B cell (primary cell): ENCODE measurements at regions not wholly inside any gene's neighbourhood (a gene's known extent, or its start where the extent isn't known, plus 50 kb on each side); places are given as distances from the start of the nearest gene placed in this dataset.

Source experiments
- ATAC-seq: fragments of 200-7000 bp; cut with Tn5 transposase; one replicate; pipeline ENCODE4 v1.10.0; 2021; ENCODE audit warnings: low read depth, mild to moderate bottlenecking, moderate number of reproducible peaks, moderate library complexity
- CTCF ChIA-PET: fragments of 350-600 bp; sonication (Branson Sonifier 250); formaldehyde crosslinking; loops from one replicate; lab custom pipeline; 2021; ENCODE audit warnings: antibody characterized with exemption, inconsistent platforms; lab: Charles Lee
- POLR2A ChIA-PET: fragments of 350-600 bp; sonication (Branson Sonifier 250); formaldehyde crosslinking; loops from one replicate; lab custom pipeline; 2021; ENCODE audit warnings: antibody characterized with exemption; lab: Charles Lee
- DNase-seq: peaks from one replicate; pipeline ENCODE4 v3.0.0; 2013
- H2AFZ ChIP-seq: 2 replicates; pipeline ENCODE4 v1.6.1; 2012; ENCODE audit warnings: mild to moderate bottlenecking, low read depth, low read length; ENCODE audit not compliant: insufficient read depth, poor library complexity, severe bottlenecking
- H3K27ac ChIP-seq, 2 donors: 1 replicate in 1 of 2; 2 replicates in 1 of 2; pipeline ENCODE4 v1.5.1; 2012 to 2013; ENCODE audit warnings: low read length in 2 of 2, mild to moderate bottlenecking in 2 of 2, moderate library complexity in 1 of 2
- H3K27me3 ChIP-seq, 4 experiments: fragments of 200-600 bp in 1 of 4; sonication (generic) in 1 of 4; replicated peaks in 1 of 4; 1 replicate in 2 of 4; 2 replicates in 2 of 4; pipeline versions ENCODE4 v1.6.1 to v1.7.0; 2013 to 2016; ENCODE audit warnings: low read length in 3 of 4, mild to moderate bottlenecking in 2 of 4, mixed read lengths in 1 of 4, moderate library complexity in 1 of 4; ENCODE audit not compliant: insufficient read depth in 4 of 4, control insufficient read depth in 3 of 4; ENCODE audit errors: control extremely low read depth in 1 of 4
- H3K36me3 ChIP-seq, 2 experiments: replicated peaks in 1 of 2; 1 replicate in 1 of 2; 2 replicates in 1 of 2; pipeline versions ENCODE4 v1.6.1 to v1.7.1; 2013; ENCODE audit warnings: low read length in 1 of 2; ENCODE audit not compliant: insufficient read depth in 2 of 2, control insufficient read depth in 1 of 2; ENCODE audit errors: control extremely low read depth in 1 of 2, extremely low read depth in 1 of 2
- H3K4me1 ChIP-seq, 2 donors: fragments of 200-600 bp in 1 of 2; sonication (generic) in 1 of 2; 1 replicate in 1 of 2; 2 replicates in 1 of 2; pipeline versions ENCODE4 v1.5.1 to v1.6.1; 2013 to 2017; ENCODE audit warnings: low read length in 2 of 2; ENCODE audit not compliant: control insufficient read depth in 2 of 2, insufficient read depth in 2 of 2
- H3K4me2 ChIP-seq: replicated peaks from 2 replicates; pipeline ENCODE3; 2012; ENCODE audit warnings: mild to moderate bottlenecking, low read depth, low read length; ENCODE audit not compliant: poor library complexity, severe bottlenecking
- H3K4me3 ChIP-seq, 5 experiments: fragments of 200-600 bp in 1 of 5; sonication (generic) in 1 of 5; 1 replicate in 3 of 5; 2 replicates in 2 of 5; pipeline versions ENCODE4 v1.5.1 to v1.7.0; 2011 to 2016; ENCODE audit warnings: low read length in 4 of 5, mild to moderate bottlenecking in 4 of 5, low read depth in 2 of 5, control low read depth in 1 of 5, moderate library complexity in 1 of 5; ENCODE audit not compliant: insufficient read depth in 1 of 5; ENCODE audit errors: control extremely low read depth in 1 of 5, extremely low read depth in 1 of 5
- H3K79me2 ChIP-seq: fragments of 200-600 bp; sonication (generic); one replicate; pipeline ENCODE4 v1.6.0; 2016; ENCODE audit warnings: low read length; ENCODE audit not compliant: control insufficient read depth, insufficient read depth
- H3K9ac ChIP-seq: fragments of 200-600 bp; sonication (generic); 2 replicates; pipeline ENCODE4 v1.6.1; 2017; ENCODE audit warnings: mild to moderate bottlenecking, low read length, moderate library complexity
- H3K9me3 ChIP-seq, 3 donors: one replicate each; pipeline versions ENCODE4 v1.6.1 to v1.7.1; 2013; ENCODE audit warnings: low read length in 2 of 3; ENCODE audit not compliant: control insufficient read depth in 2 of 3, insufficient read depth in 1 of 3; ENCODE audit errors: control extremely low read depth in 1 of 3
- H4K20me1 ChIP-seq: 2 replicates; pipeline ENCODE4 v1.6.0; 2012; ENCODE audit warnings: mild to moderate bottlenecking, low read length; ENCODE audit not compliant: insufficient read depth, control insufficient read depth, poor library complexity, severe bottlenecking
- H3K27ac Mint-ChIP-seq: one replicate; pipeline ENCODE4 v1.8.0; 2021; ENCODE audit warnings: mixed read lengths
- H3K27me3 Mint-ChIP-seq: one replicate; pipeline ENCODE4 v1.8.0; 2021; ENCODE audit warnings: mixed read lengths
- H3K4me1 Mint-ChIP-seq: one replicate; pipeline ENCODE4 v1.8.0; 2021; ENCODE audit warnings: mixed read lengths
- H3K4me3 Mint-ChIP-seq: one replicate; pipeline ENCODE4 v1.8.0; 2021; ENCODE audit warnings: mixed read lengths
- H3K9me3 Mint-ChIP-seq: one replicate; pipeline ENCODE4 v1.8.0; 2022; ENCODE audit warnings: mixed read lengths; ENCODE audit not compliant: insufficient read depth
- CTCF ChIP-seq: fragments of 200-600 bp; IDR thresholded peaks from one replicate; pipeline ENCODE4 v1.8.0; 2022; ENCODE audit warnings: antibody characterized with exemption, mild to moderate bottlenecking
- EZH2 ChIP-seq: IDR thresholded peaks from 2 replicates; pipeline ENCODE4 v1.6.1; 2012; ENCODE audit warnings: borderline replicate concordance, low read depth, mild to moderate bottlenecking, moderate library complexity, low read length; ENCODE audit not compliant: insufficient read depth, poor library complexity, severe bottlenecking
- WGBS: methylation state at CpG from one replicate; pipeline ENCODE4 v1.1.5; 2013; ENCODE audit warnings: missing lambda C conversion rate; ENCODE audit not compliant: insufficient coverage; 5-methylcytosine and 5-hydroxymethylcytosine counted together
- intact Hi-C: fragments of 100-400 bp; cut with micrococcal nuclease; formaldehyde crosslinking; loops from one replicate; pipeline ENCODE4 v1.10.0; 2022

DNA sequence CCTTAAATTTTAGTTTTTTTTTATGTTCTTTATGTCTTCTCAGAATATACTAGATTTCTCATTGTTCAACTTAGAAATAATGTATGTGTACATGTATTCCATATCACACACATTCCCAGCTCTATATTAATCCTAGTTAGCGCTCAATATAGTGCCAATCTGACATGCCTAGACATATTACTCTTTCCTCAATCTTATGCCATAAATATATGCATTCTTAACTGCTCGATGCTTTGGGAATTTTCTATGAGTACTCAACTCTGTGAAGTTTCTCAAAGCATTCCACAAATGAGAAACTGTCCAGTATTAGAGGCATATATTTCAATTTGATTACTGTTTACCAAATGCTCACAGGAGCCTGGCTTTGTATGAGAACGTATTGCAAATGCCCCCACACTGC, 231.2 kb upstream of the VEGFC start:
- TF ChIP-seq CTCF (no peak), EZH2 (no peak)
- POLR2A ChIA-PET: no interaction called here
- H2AFZ ChIP-seq: no peak overlapping the region

DNA sequence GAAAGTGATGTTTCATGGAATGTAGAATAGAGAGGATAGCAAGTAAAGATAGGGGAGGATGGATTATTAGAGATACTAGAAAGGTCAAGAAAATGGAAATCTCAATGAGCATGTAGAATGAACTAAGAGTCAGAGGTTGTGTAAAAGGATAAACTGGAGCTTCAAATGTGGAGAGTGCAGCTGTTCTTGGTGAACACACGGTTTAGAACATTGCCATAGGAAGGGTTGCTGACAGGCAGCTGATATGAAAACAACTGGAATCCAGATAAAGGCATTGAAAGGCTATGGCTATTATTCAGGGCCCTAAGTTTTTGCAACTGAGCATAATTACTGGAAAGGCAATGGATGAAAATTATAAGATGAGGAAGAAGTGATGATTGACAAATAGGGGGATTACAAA, 239.6 kb upstream of the VEGFC start:
- ATAC-seq (no peak), DNase-seq (no peak)
- no peaks in the 10 kb centered on the region for H3K9me3 ChIP-seq
- H3K4me3 ChIP-seq: no peak overlapping the region
- H3K4me1 ChIP-seq: no peaks in the 10 kb centered on the region
- peaks cover 2% of the 10 kb centered on the region for H3K9me3 Mint-ChIP-seq
- no peaks in the 10 kb centered on the region for H4K20me1 ChIP-seq
- H3K4me2 ChIP-seq: no peak overlapping the region
- no peak overlapping the region for H3K27ac Mint-ChIP-seq
- H3K27ac ChIP-seq: no peak overlapping the region
- no peak overlapping the region for H2AFZ ChIP-seq
- no peaks in the 10 kb centered on the region for H3K27me3 ChIP-seq
- TF ChIP-seq CTCF: no peak
- TF ChIP-seq EZH2: no peak
- no peaks in the 10 kb centered on the region for H3K79me2 ChIP-seq
- no peaks in the 10 kb centered on the region for H3K36me3 ChIP-seq
- ChIA-PET CTCF (no interaction called here), POLR2A (no interaction called here)
- H3K4me1 Mint-ChIP-seq: no peaks in the 10 kb centered on the region
- 64% methylated on average over 1 of the region's 1 CpG for WGBS
- H3K9ac ChIP-seq: no peak overlapping the region
- no peak overlapping the region for H3K4me3 Mint-ChIP-seq
- no peaks in the 10 kb centered on the region for H3K27me3 Mint-ChIP-seq
- intact Hi-C loops: no loop called here

More for the DNA sequence above, 231.2 kb upstream of the VEGFC start:
- no peaks in the 10 kb centered on the region for H3K79me2 ChIP-seq
- no peak overlapping the region for H3K27ac ChIP-seq
- H3K36me3 ChIP-seq: no peaks in the 10 kb centered on the region
- no peak for DNase-seq
- no peak for ATAC-seq
- H3K4me2 ChIP-seq: no peak overlapping the region
- H3K4me3 ChIP-seq: no peak overlapping the region
- H3K27ac Mint-ChIP-seq: no peak overlapping the region
- CTCF ChIA-PET: no interaction called here
- H3K9me3 ChIP-seq: no peaks in the 10 kb centered on the region
- WGBS: 71% methylated on average over 1 of the region's 3 CpGs
- no peak overlapping the region for H3K9ac ChIP-seq
- H3K4me3 Mint-ChIP-seq: no peak overlapping the region
- no peaks in the 10 kb centered on the region for H3K27me3 ChIP-seq
- intact Hi-C loops: no loop called here
- H3K4me1 ChIP-seq: no peaks in the 10 kb centered on the region
- no peaks in the 10 kb centered on the region for H4K20me1 ChIP-seq
- no peaks in the 10 kb centered on the region for H3K4me1 Mint-ChIP-seq
- peaks cover 3% of the 10 kb centered on the region for H3K9me3 Mint-ChIP-seq
- no peaks in the 10 kb centered on the region for H3K27me3 Mint-ChIP-seq
